NB4 (cell line): ENCODE measurements at regions not wholly inside any gene's neighbourhood (a gene's known extent, or its start where the extent isn't known, plus 50 kb on each side); places are given as distances from the start of the nearest gene placed in this dataset.
"Not testable (repeated sequence)": the region's sequence is repeated elsewhere in the genome, so short reads cannot be mapped to it uniquely, and the experiment has no call there.

Experiments used
- DNase-seq: peaks from one replicate; pipeline ENCODE4 v3.0.0; 2010; ENCODE audit warnings: low read depth
- H3K4me3 ChIP-seq: one replicate; pipeline ENCODE4 v1.5.1; 2011; ENCODE audit warnings: mild to moderate bottlenecking, low read depth, low read length, moderate library complexity
- CTCF ChIP-seq: IDR thresholded peaks from one replicate; pipeline ENCODE4 v1.5.1; 2012; ENCODE audit warnings: low read depth, low read length
- MAX ChIP-seq: IDR thresholded peaks from 2 replicates; pipeline ENCODE4 v1.6.1; 2011; ENCODE audit warnings: low read depth, low read length
- MYC ChIP-seq: IDR thresholded peaks from 2 replicates; pipeline ENCODE4 v1.6.1; 2011; ENCODE audit warnings: low read depth, low read length
- POLR2A ChIP-seq: IDR thresholded peaks from 2 replicates; pipeline ENCODE4 v1.6.1; 2011; ENCODE audit warnings: mild to moderate bottlenecking; ENCODE audit not compliant: insufficient read length; ENCODE audit errors: extremely low read depth

- H3K4me3 ChIP-seq, result no peak overlapping the region
- no peak for TF ChIP-seq CTCF
- no peak for TF ChIP-seq MAX
- TF ChIP-seq POLR2A, result no peak
- TF ChIP-seq MYC, result no peak
- DNase-seq, result no peak
Measured at GRCh38 chr5:104456122-104456521, 893.5 kb upstream of the NUDT12 start.

- no peak overlapping the region for H3K4me3 ChIP-seq
- no peak for DNase-seq
- TF ChIP-seq MAX, result no peak
- TF ChIP-seq MYC, result no peak
Measured at GRCh38 chr5:104452550-104452949, 890.0 kb upstream of the NUDT12 start.

GRCh38 chr5:104451911-104452310 lies 889.3 kb upstream of the NUDT12 start:
- not testable (repeated sequence) for DNase-seq, H3K4me3 ChIP-seq

GRCh38 chr5:104444656-104445055 lies 882.1 kb upstream of the NUDT12 start:
- TF ChIP-seq POLR2A, result no peak
- no peak for TF ChIP-seq CTCF
- no peak for TF ChIP-seq MAX
- no peak for TF ChIP-seq MYC
- H3K4me3 ChIP-seq, result no peak overlapping the region
- no peak for DNase-seq

GRCh38 chr5:104443706-104444105 lies 881.1 kb upstream of the NUDT12 start:
- TF ChIP-seq MYC, result no peak
- TF ChIP-seq MAX, result no peak
- TF ChIP-seq CTCF, result no peak
- TF ChIP-seq POLR2A, result no peak
- no peak overlapping the region for H3K4me3 ChIP-seq
- DNase-seq, result no peak

GRCh38 chr5:104431981-104432380 lies 869.4 kb upstream of the NUDT12 start:
- no peak for DNase-seq
- H3K4me3 ChIP-seq, result no peak overlapping the region
- no peak for TF ChIP-seq MAX
- no peak for TF ChIP-seq POLR2A
- no peak for TF ChIP-seq MYC
- no peak for TF ChIP-seq CTCF

GRCh38 chr5:104431002-104431620 lies 868.5 kb upstream of the NUDT12 start:
- no peak for DNase-seq
- H3K4me3 ChIP-seq, result no peak overlapping the region
- no peak for TF ChIP-seq MYC
- TF ChIP-seq MAX, result no peak
- no peak for TF ChIP-seq CTCF
- TF ChIP-seq POLR2A, result no peak
